ENCODE measurements at regions not wholly inside any gene's neighbourhood (a gene's known extent, or its start where the extent isn't known, plus 50 kb on each side); places are given as distances from the start of the nearest gene placed in this dataset.

- no peaks in the 10 kb centered on the region for H3K36me3 ChIP-seq
- no peaks in the 10 kb centered on the region for H3K9me3 ChIP-seq
- no peaks in the 10 kb centered on the region for H3K4me1 ChIP-seq
- no peak for DNase-seq (ENCODE audit: low spot score in 2 of 2)
- H3K27me3 ChIP-seq = no peaks in the 10 kb centered on the region
- H3K4me3 ChIP-seq = no peak overlapping the region
- H3K27ac ChIP-seq = no peak overlapping the region
- no peak for TF ChIP-seq POLR2AphosphoS5 (IDR thresholded peaks at IDR 0.05)
- no peak for TF ChIP-seq POLR2A (IDR thresholded peaks at IDR 0.05)
- TF ChIP-seq CTCF (IDR thresholded peaks at IDR 0.05) = no peak
- intact Hi-C loops (cut with DNase I; ENCODE audit: low total_unique reads) = no loop called here
Measured at GRCh38 chr13:30850204-30850866, 55.7 kb upstream of the MEDAG start.

- TF ChIP-seq POLR2AphosphoS5 (IDR thresholded peaks at IDR 0.05) (no peak), CTCF (IDR thresholded peaks at IDR 0.05) (no peak), POLR2A (IDR thresholded peaks at IDR 0.05) (no peak)
- H3K9me3 ChIP-seq = no peaks in the 10 kb centered on the region
- no peak overlapping the region for H3K4me3 ChIP-seq
- DNase-seq (ENCODE audit: low spot score in 2 of 2) = no peak
- intact Hi-C loops (cut with DNase I; ENCODE audit: low total_unique reads) = no loop called here
- H3K27me3 ChIP-seq = no peaks in the 10 kb centered on the region
- H3K27ac ChIP-seq = no peak overlapping the region
- H3K4me1 ChIP-seq = no peaks in the 10 kb centered on the region
- no peaks in the 10 kb centered on the region for H3K36me3 ChIP-seq
Measured at GRCh38 chr13:30850867-30851211, 55.2 kb upstream of the MEDAG start.

GRCh38 chr13:30851697-30852096, 54.4 kb upstream of the MEDAG start:
- TF ChIP-seq CTCF (IDR thresholded peaks at IDR 0.05) (no peak), POLR2AphosphoS5 (IDR thresholded peaks at IDR 0.05) (no peak), POLR2A (IDR thresholded peaks at IDR 0.05) (no peak)

GRCh38 chr13:30855569-30855968, 50.5 kb upstream of the MEDAG start:
- H3K27ac ChIP-seq = no peak overlapping the region
- H3K36me3 ChIP-seq = no peaks in the 10 kb centered on the region
- no peak for TF ChIP-seq POLR2A (IDR thresholded peaks at IDR 0.05)
- TF ChIP-seq POLR2AphosphoS5 (IDR thresholded peaks at IDR 0.05) = no peak
- no peak for TF ChIP-seq CTCF (IDR thresholded peaks at IDR 0.05)
- no peak overlapping the region for H3K4me3 ChIP-seq
- intact Hi-C loops (cut with DNase I; ENCODE audit: low total_unique reads) = no loop called here
- H3K27me3 ChIP-seq = no peaks in the 10 kb centered on the region
- no peak for DNase-seq (ENCODE audit: low spot score in 2 of 2)
- H3K9me3 ChIP-seq = no peaks in the 10 kb centered on the region
- H3K4me1 ChIP-seq = no peaks in the 10 kb centered on the region

More at GRCh38 chr13:30851697-30852096, 54.4 kb upstream of the MEDAG start:
- Histone ChIP-seq H3K27me3 (no peaks in the 10 kb centered on the region), H3K9me3 (no peaks in the 10 kb centered on the region), H3K36me3 (no peaks in the 10 kb centered on the region), H3K4me3 (no peak overlapping the region), H3K27ac (no peak overlapping the region), H3K4me1 (no peaks in the 10 kb centered on the region)
- intact Hi-C loops (cut with DNase I; ENCODE audit: low total_unique reads) = no loop called here
- no peak for DNase-seq (ENCODE audit: low spot score in 2 of 2)

- Histone ChIP-seq H3K9me3 (no peaks in the 10 kb centered on the region), H3K27me3 (no peaks in the 10 kb centered on the region), H3K27ac (no peak overlapping the region), H3K36me3 (no peaks in the 10 kb centered on the region), H3K4me1 (no peaks in the 10 kb centered on the region), H3K4me3 (no peak overlapping the region)
- TF ChIP-seq POLR2AphosphoS5 (IDR thresholded peaks at IDR 0.05) = no peak
- TF ChIP-seq POLR2A (IDR thresholded peaks at IDR 0.05) = no peak
- no peak for TF ChIP-seq CTCF (IDR thresholded peaks at IDR 0.05)
- intact Hi-C loops (cut with DNase I; ENCODE audit: low total_unique reads) = no loop called here
- DNase-seq (ENCODE audit: low spot score in 2 of 2) = no peak
Measured at GRCh38 chr13:30856005-30856790, 49.9 kb upstream of the MEDAG start.
